Lower leg skin (tissue), 3 donors: ENCODE measurements at regions not wholly inside any gene's neighbourhood (a gene's known extent, or its start where the extent isn't known, plus 50 kb on each side); places are given as distances from the start of the nearest gene placed in this dataset.

ENCODE experiments used
- CTCF ChIP-seq, 3 donors: fragments of 450-650 bp; IDR thresholded peaks; one replicate each; pipeline ENCODE4 v1.5.1; 2016; ENCODE audit warnings: antibody characterized with exemption in 3 of 3, mild to moderate bottlenecking in 3 of 3, moderate library complexity in 2 of 3
- POLR2A ChIP-seq, 2 donors: fragments of 450-650 bp; IDR thresholded peaks; one replicate each; pipeline ENCODE4 v1.6.1; 2016 to 2017; ENCODE audit warnings: antibody characterized with exemption in 2 of 2, mild to moderate bottlenecking in 1 of 2, moderate library complexity in 1 of 2

DNA sequence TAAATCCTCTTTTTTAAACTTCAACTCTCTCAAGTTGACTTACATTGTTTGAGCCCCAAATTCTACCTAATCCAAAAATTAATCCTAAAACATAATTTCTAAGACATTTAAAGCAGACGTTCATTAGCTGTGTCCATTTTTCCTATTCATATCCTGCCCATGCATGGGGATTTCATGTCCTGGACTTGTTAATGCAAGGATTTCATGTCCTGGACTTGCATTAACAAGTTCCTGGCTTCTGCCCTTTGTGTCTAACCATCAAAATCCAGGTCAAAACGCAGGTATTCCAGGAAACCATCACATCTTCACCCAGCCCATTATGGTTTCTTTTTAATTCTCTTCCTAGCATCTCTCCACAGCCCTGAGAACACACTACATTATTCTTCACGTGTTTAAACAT is 454.9 kb downstream of the KLF5 start:
- TF ChIP-seq CTCF (IDR thresholded peaks at IDR 0.05) (no peak), POLR2A (IDR thresholded peaks at IDR 0.05) (no peak)
